Transverse colon (tissue), 3 donors: ENCODE measurements at regions not wholly inside any gene's neighbourhood (a gene's known extent, or its start where the extent isn't known, plus 50 kb on each side); places are given as distances from the start of the nearest gene placed in this dataset.

Experiments used
- POLR2A ChIP-seq: fragments of 450-650 bp; IDR thresholded peaks from one replicate; pipeline ENCODE4 v1.6.1; 2016; ENCODE audit warnings: antibody characterized with exemption, mild to moderate bottlenecking, moderate library complexity
- TF ChIP-seq, protein P1 (sequence below), 5 experiments: fragments of 200-600 bp in 3 of 5; fragments of 450-650 bp in 2 of 5; sonication (generic) in 3 of 5; IDR thresholded peaks; 1 replicate in 2 of 5; 2 replicates in 3 of 5; pipeline ENCODE4 v1.5.1; 2016 to 2017; ENCODE audit warnings: antibody characterized with exemption in 5 of 5, inconsistent platforms in 3 of 5, mild to moderate bottlenecking in 2 of 5, moderate library complexity in 1 of 5

DNA sequence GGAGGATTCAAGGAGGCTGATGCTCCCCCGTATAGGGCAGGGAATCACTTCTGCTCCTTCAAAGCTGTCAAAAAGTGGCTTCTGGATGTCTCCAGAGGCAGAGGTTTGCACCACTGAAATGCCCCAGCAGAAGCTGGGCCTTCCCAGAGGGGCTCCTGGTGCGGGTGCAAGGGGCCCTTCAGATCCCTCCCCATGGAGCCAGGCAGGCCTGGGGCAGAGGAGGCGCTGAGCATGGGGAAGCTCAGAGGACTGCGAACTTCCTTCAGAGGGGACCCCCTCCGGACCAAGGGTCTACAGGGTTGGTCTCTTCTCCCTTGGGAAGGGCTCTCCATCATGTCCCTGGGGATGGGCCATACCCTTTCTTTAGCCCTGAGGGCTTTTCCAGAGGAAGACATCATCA, 341.2 kb downstream of the DYSF start:
- TF ChIP-seq, protein P1, sequence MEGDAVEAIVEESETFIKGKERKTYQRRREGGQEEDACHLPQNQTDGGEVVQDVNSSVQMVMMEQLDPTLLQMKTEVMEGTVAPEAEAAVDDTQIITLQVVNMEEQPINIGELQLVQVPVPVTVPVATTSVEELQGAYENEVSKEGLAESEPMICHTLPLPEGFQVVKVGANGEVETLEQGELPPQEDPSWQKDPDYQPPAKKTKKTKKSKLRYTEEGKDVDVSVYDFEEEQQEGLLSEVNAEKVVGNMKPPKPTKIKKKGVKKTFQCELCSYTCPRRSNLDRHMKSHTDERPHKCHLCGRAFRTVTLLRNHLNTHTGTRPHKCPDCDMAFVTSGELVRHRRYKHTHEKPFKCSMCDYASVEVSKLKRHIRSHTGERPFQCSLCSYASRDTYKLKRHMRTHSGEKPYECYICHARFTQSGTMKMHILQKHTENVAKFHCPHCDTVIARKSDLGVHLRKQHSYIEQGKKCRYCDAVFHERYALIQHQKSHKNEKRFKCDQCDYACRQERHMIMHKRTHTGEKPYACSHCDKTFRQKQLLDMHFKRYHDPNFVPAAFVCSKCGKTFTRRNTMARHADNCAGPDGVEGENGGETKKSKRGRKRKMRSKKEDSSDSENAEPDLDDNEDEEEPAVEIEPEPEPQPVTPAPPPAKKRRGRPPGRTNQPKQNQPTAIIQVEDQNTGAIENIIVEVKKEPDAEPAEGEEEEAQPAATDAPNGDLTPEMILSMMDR (IDR thresholded peaks at IDR 0.05), result no peak
- TF ChIP-seq POLR2A, result no peak
